ENCODE measurements at regions not wholly inside any gene's neighbourhood (a gene's known extent, or its start where the extent isn't known, plus 50 kb on each side); places are given as distances from the start of the nearest gene placed in this dataset.

DNA sequence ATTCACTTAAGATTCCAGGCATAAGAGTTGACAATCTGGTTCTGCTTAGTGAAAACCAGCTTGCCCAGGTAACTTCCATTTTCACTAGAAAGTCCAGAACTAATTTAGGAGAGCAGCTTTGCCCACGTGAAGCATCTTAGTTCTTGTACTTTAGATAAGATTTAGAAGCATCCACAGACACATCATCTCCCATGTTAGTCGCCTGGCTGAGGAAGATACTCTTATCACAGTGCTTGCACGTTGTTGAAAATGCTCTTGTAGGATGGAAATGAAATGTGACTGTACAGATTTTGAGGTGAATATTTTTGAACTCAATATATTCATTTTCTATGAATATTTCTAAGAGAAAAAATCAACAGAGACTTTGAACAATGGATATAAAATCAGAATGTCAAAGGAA lies 159.7 kb downstream of the SOCS6 start:
- CTCF ChIA-PET = interaction anchor here (1.3 to 3.1 kb wide), 3 partner anchors 9 to 254 kb away, joined by 3 to 27 read pairs (median 7); no protein-coding TSS in a partner anchor
- H3K9me3 ChIP-seq (ENCODE audit: control insufficient read depth in 1 of 2, insufficient read depth in 1 of 2, low read depth in 1 of 2, low read length in 2 of 2) = peaks cover 3% of the 10 kb centered on the region in 2 experiments; a peak in 1 of 4 replicates
- intact Hi-C loops (cut with micrococcal nuclease) = no loop called here
- ATAC-seq (no peak), DNase-seq (ENCODE audit: low read depth, low spot score) (no peak)
- no peaks in the 10 kb centered on the region for H3K79me2 ChIP-seq (ENCODE audit: insufficient read depth, low read length)
- no peaks in the 10 kb centered on the region for H4K20me1 ChIP-seq (ENCODE audit: insufficient read depth)
- BruUV-seq (replicated peaks) = no TSS peak
- no peaks in the 10 kb centered on the region for H3K4me1 ChIP-seq (ENCODE audit: control insufficient read depth in 1 of 2, insufficient read depth in 2 of 2, low read length in 2 of 2)
- peak overlapping the region; percentile 59 for H2AFZ ChIP-seq (ENCODE audit: low read depth, low read length, poor library complexity, severe bottlenecking)
- TF ChIP-seq, protein P1, sequence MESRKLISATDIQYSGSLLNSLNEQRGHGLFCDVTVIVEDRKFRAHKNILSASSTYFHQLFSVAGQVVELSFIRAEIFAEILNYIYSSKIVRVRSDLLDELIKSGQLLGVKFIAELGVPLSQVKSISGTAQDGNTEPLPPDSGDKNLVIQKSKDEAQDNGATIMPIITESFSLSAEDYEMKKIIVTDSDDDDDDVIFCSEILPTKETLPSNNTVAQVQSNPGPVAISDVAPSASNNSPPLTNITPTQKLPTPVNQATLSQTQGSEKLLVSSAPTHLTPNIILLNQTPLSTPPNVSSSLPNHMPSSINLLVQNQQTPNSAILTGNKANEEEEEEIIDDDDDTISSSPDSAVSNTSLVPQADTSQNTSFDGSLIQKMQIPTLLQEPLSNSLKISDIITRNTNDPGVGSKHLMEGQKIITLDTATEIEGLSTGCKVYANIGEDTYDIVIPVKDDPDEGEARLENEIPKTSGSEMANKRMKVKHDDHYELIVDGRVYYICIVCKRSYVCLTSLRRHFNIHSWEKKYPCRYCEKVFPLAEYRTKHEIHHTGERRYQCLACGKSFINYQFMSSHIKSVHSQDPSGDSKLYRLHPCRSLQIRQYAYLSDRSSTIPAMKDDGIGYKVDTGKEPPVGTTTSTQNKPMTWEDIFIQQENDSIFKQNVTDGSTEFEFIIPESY (IDR thresholded peaks at IDR 0.05; ENCODE audit: extremely low read depth, insufficient replicate concordance, low read length) = no peak
- TF ChIP-seq ELF1 (IDR thresholded peaks at IDR 0.05; ENCODE audit: borderline replicate concordance, low read depth) (no peak), SIN3A (IDR thresholded peaks at IDR 0.05; ENCODE audit: low read depth) (no peak), EZH2phosphoT487 (IDR thresholded peaks at IDR 0.05; ENCODE audit: borderline replicate concordance) (no peak), SP1 (IDR thresholded peaks at IDR 0.05; ENCODE audit: low read depth) (no peak), CEBPB (IDR thresholded peaks at IDR 0.05; ENCODE audit: low read depth) (no peak), RAD21 (IDR thresholded peaks at IDR 0.05; ENCODE audit: low read depth) (no peak), TCF7L2 (IDR thresholded peaks at IDR 0.05; ENCODE audit: borderline replicate concordance, extremely low read depth, insufficient read depth, insufficient read length) (no peak), EZH2 (IDR thresholded peaks at IDR 0.05) (no peak), CBX3 (IDR thresholded peaks at IDR 0.05; ENCODE audit: low read depth) (no peak), POLR2AphosphoS5 (IDR thresholded peaks at IDR 0.05; ENCODE audit: low read depth, low read length) (no peak), ZFX (IDR thresholded peaks at IDR 0.05) (no peak), YY1 (IDR thresholded peaks at IDR 0.05; ENCODE audit: extremely low read depth, insufficient replicate concordance, low read depth, low read length) (no peak), ZNF274 (IDR thresholded peaks at IDR 0.05; ENCODE audit: low read depth, low read length) (no peak)
- TF ChIP-seq, protein P2, sequence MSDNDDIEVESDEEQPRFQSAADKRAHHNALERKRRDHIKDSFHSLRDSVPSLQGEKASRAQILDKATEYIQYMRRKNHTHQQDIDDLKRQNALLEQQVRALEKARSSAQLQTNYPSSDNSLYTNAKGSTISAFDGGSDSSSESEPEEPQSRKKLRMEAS (IDR thresholded peaks at IDR 0.05) = no peak
- TF ChIP-seq, protein P3, sequence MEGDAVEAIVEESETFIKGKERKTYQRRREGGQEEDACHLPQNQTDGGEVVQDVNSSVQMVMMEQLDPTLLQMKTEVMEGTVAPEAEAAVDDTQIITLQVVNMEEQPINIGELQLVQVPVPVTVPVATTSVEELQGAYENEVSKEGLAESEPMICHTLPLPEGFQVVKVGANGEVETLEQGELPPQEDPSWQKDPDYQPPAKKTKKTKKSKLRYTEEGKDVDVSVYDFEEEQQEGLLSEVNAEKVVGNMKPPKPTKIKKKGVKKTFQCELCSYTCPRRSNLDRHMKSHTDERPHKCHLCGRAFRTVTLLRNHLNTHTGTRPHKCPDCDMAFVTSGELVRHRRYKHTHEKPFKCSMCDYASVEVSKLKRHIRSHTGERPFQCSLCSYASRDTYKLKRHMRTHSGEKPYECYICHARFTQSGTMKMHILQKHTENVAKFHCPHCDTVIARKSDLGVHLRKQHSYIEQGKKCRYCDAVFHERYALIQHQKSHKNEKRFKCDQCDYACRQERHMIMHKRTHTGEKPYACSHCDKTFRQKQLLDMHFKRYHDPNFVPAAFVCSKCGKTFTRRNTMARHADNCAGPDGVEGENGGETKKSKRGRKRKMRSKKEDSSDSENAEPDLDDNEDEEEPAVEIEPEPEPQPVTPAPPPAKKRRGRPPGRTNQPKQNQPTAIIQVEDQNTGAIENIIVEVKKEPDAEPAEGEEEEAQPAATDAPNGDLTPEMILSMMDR (IDR thresholded peaks at IDR 0.05 in 2 of 3, conservative IDR thresholded peaks at IDR 0.05 in 1 of 3; ENCODE audit: borderline replicate concordance in 1 of 3, insufficient read depth in 1 of 3, low read depth in 2 of 3, low read length in 2 of 3) = no peak
- POLR2A ChIA-PET = no interaction called here
- H3K9me2 ChIP-seq (ENCODE audit: insufficient read depth) = no peaks in the 10 kb centered on the region
- no peak overlapping the region for H3K4me3 ChIP-seq (replicated peaks in 1 of 2; ENCODE audit: low read depth in 1 of 2, low read length in 2 of 2)
- no peak overlapping the region for H3K9ac ChIP-seq (ENCODE audit: low read length)
- no peak overlapping the region for H3K27ac ChIP-seq (ENCODE audit: low read depth, low read length)
- RAD21 ChIA-PET (ENCODE audit: low non-redundant PET in 1 of 2, low total read pairs in 2 of 2, uncharacterized antibody in 2 of 2, unreplicated experiment in 2 of 2) = no interaction called here
- no peak overlapping the region for H3K4me2 ChIP-seq (ENCODE audit: low read length)
- H3K27me3 ChIP-seq (ENCODE audit: insufficient read depth, low read length) = no peaks in the 10 kb centered on the region
- 0 out of 4 replicates have a peak, but pooled peaks cover 0 to 3% of the 10 kb centered on the region in 2 experiments for H3K36me3 ChIP-seq (ENCODE audit: control insufficient read depth in 1 of 2, insufficient read depth in 2 of 2, low read length in 2 of 2)

All from HCT116 (cell line).